Right kidney (tissue), 1 donor: ENCODE measurements at regions not wholly inside any gene's neighbourhood (a gene's known extent, or its start where the extent isn't known, plus 50 kb on each side); places are given as distances from the start of the nearest gene placed in this dataset.
"Not testable (repeated sequence)": the region's sequence is repeated elsewhere in the genome, so short reads cannot be mapped to it uniquely, and the experiment has no call there.

Source experiments
- DNase-seq: peaks from one replicate; pipeline ENCODE4 v3.0.0-alpha.2; 2016

DNA sequence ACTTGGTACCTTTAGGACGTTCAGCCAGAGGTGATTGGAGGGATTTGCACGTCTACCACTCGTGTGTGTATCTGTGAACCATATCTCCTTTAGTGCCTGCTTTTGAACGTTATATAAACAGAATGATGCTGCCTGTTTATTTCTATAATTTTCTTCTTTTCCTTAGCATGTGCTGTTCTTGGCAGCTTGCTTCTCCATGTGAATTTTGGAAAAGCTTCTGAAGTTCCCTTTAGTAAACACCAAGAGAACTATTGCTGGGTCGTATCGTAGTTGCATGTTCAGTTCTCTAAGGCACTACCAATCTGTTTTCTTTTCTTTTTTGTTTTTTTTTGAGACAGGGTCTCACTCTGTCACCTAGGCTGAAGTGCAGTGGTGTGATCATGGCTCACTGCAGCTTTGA is 73.8 kb upstream of the FANCC start:
- not testable (repeated sequence) for DNase-seq

- no peak for DNase-seq
Observed at GRCh38 chr9:95389373-95389772, 71.9 kb upstream of the FANCC start.

- DNase-seq: no peak
Observed at GRCh38 chr9:95386843-95387242, 69.3 kb upstream of the FANCC start.

DNA sequence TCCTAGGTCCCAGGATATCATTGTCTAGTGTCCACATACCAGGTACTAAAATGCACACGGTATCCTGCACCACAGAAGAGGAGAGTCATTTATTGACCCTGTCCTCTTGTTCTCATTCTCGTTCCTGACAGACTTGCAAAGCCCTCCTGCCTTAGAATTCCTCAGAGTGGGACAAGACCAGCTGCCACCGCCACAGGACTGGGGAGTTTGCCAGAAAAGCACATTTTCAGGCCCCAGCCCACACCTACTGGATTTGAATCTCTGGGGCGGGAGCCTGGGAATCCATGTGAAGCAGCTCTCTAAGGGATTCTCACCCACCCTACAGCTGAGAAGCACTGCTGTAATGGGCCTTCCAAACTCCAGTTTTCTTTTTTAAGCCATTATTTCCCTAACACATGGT is 68.0 kb upstream of the FANCC start:
- no peak for DNase-seq

DNA sequence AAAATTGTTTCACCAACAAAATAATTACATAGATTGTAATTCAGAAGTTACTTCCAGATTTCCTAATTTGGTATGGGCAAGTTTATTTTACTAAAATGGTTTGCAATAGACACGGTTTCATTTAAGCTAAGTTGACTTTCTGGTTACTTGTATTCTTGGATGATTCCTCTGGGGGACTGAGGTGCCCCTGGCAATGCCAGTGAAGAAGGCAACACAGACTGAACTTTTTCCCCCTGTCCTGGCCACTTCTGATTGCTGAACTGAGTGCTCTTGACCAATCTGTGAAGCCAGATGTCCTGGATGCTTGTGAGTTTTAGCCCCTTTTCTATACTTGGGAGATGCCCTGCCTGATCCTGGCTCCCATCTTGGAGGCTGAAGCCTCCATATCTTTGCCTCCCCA is 66.3 kb upstream of the FANCC start:
- no peak for DNase-seq

DNA sequence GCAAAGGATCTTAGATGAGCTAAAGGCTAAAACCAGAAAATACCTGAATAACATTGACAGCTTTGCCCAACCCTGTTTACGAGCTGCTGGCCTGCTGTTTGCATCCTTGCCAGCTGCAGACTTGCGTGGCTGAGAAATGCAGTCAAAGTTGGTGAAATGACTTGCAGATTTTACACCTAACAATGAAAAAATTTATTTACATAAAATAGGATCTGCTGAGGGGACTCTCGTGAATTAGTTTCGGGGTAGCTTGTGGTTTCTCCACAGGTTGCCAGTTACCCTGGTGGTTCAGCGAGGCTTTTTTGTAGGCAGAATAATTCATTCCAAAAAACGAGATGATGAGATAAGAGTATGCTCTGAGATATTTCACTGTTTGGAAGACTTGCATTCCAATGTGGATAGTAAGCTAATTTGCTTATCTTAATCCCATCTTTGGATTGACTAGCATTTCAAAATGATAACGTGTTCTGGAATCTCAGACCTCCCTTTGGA is 65.7 kb upstream of the FANCC start:
- no peak for DNase-seq

- no peak for DNase-seq
Observed at GRCh38 chr9:95382433-95382832, 64.9 kb upstream of the FANCC start.

DNA sequence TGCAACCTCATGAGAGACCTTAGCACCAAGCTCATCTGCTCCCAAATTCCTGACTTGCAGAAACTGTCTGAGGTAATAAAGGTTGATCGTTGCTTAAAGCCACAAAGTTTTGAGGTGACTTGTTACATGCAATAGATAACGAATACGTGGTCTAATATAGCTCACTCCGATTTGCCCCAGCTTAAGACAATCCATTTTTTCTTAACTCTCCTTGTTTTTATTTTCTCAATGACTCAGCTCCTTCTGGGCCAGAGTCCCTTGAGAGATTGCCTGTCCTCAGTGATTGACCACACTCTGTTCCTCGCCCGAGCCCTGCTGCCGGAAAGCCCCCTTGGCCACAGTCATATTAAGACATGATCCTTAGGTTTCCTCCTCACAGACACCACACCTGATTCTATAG is 63.7 kb upstream of the FANCC start:
- DNase-seq: no peak

- no peak for DNase-seq
Observed at GRCh38 chr9:95379630-95380029, 62.1 kb upstream of the FANCC start.

DNA sequence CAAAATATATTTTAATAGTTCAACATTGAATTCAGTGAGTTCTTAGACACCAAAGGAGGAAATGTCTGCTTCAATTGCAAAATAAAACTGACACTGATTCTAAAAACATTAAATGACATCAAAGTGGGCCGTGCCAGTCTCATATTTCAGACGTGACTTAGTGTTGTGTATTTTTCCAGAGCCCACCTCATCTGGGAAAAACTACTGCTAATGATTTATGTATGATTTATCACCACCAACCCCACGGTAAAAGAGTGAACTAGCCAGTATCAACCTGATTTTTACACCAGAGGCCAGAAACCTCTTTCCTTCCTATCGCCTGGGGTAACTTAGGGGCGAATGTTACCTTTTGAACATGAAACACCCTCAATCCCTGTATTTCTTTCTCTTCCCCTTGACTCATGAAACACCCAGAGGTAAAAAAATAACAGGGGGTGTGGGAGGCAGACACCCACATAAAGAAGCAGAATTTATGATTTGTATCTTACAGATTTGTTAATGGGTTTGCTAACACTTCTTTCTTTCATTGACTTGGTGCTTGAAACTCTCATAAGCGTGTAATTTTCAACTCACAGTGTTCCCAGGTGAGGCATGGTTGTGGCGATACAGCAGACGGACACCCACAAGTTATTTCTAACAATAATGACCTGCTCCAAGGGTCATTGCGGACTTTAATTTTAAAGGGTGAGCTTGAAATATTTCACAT is 56.4 kb upstream of the FANCC start:
- DNase-seq: no peak

DNA sequence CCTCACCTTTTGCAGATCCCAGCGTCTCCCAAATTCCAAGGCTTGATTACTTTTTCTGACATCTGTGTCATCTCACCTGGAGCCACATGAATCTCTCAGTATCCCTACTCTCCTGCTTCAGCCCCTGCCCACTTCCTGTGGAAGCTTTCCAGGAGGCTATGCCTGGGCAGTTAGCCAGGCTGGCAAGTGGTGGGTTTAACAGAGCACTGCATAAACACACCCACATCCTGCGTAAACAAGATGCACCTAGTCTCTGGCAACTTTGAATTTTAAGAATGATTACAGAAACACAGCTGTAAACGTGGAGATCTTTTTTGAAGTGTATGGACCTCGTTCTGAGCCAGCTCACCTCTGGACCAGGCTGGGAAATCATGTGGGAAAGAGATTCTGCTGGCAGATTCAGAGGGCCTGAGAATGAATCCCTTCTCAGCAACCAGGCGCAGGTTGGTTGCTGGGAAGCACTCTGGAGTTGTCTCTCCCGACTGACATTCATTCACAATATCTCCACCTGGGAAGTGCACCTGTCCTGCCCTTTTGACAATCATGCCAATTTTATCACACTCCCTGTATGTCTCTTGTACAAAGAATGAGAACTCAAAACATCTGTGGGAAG is 55.7 kb upstream of the FANCC start:
- peak; percentile 36 for DNase-seq

- no peak for DNase-seq
Observed at GRCh38 chr9:95370064-95370463, 52.6 kb upstream of the FANCC start.

GRCh38 chr9:95368377-95369160 is 51.1 kb upstream of the FANCC start:
- no peak for DNase-seq
